Activated CD4-positive, alpha-beta T cell treated with anti-CD3 and anti-CD28 coated beads, Interleukin-2, Interleukin-4, amounts not matched to agents 100 ng/mL and 50 ng/mL, durations not matched to agents 16 hours and 8 hours (primary cell): ENCODE measurements at regions not wholly inside any gene's neighbourhood (a gene's known extent, or its start where the extent isn't known, plus 50 kb on each side); places are given as distances from the start of the nearest gene placed in this dataset.

Source experiments
- DNase-seq: peaks from one replicate; pipeline ENCODE4 v3.0.0-alpha.2; 2020; ENCODE audit warnings: low spot score

DNA sequence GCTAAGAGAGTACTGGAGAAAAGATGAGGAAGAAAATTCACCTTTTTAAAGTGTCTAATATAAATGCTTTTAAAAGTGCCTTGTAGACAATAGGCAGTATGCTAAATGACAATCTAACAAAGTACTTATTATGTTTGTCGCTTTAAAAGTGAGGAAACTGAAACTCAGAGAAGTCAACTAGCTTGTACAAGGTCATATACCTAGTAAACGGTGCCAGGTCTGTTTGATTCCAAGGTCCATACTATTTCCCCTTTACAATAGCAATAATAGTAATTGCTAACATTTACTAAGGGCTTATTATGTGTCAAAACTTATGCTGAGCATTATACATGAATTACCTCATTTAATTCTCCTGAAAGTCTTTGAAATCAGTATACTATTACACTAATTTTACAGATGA, 328.6 kb upstream of the SLC24A2 start:
- DNase-seq = no peak

DNA sequence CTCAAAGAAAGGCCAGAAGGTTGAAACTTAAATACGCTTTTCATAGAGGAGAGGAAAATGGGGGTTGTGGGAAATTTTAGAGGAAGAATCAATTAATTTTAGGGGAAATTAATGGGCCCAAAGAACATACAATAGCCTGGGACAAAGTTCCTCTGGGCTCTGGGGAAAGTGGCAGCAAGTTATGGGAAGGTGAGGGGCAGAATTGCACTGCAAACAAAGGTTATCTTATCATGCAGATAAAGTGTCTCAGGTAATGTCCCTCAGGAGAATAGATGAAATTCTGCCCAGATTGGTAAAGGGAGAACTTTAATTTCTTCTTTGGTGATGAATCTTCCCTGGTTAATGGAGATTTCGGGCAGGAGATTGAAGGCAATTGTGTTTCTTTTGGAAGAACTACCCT, 326.1 kb upstream of the SLC24A2 start:
- DNase-seq = no peak

DNA sequence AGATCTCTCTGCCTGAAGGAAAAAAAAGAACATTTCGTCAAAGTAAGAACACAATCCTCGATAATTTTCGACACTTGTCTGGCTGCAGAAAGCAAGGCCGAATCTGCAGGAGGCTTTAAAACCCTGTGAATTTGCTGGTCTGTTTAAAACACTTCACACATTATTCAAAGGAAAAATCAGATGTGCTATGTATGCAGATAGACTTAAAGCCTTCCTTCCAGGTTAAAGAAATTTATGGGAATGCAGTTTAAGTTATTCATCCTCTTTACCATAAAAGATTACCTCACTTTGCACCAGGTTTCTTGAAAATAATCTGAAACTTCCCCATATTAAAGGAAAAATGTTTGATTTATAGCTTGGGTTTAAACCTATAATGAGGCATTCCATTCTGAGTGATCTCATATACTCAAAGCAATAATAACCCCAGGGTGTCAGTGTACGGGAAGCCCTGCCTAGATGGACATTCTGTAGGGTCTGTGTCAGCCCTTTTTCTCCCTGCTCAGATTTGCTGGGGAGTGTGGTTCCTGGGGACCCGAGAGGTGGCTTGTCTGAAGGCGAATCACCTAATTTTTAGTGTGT, 323.5 kb upstream of the SLC24A2 start:
- DNase-seq = no peak

DNA sequence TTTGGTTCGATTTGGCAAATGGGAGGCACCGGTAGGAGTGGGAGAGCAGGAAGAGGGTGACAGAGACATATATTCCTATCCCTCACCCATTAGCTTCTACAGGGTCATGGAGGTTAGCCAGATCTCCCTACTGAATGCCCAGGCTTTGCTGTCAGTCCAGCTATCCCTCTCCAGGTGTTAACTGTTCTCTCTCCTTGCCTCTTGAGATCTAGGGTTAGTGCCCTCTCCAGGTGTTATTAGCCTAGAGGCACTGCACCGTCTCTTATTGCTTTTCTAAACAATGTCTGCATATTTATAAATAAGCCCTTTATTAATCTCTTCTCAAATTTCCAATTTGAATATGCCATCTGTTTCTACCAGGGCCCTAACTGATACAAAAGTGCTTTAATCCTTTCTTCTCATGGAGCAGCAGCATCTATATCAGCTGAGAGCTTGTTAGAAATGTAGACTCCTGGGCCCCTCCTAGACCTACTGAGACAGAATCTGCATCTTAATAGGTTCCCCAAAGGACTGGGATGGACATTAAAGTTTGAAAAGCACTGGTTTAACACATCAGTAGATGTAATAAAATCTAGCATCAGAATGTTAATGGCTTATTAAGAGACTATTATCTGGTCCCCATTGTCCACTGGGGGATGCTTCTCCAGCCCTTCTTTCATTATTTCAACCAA, 322.5 kb upstream of the SLC24A2 start:
- no peak for DNase-seq

DNA sequence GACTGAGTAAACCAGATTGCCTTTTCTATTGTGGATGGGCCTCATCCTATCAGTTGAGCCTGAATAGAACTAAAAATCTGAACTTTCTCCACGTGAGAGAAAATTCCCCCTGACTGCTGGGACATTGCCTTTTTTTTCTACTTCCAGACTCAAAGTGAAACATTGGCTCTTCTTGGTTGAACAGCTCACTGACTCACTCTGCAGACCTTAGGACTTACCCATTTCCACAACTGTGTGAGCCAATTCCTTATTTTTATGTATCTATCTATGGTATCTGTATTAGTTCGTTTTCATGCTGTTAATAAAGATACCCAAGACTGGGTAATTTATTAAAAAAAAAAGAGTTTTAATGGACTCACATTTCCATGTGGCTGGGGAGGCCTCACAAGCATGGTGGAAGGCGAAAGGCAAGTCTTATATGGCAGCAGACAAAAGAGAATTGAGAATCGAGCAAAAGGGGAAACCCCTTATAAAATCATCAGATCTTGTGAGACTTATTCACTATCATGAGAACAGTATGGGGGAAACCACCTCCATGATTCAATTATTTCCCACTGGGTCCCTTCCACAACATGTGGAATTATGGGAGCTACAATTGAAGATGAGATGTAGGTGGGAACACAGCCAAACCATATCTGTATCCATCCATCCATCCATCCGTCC, 306.7 kb upstream of the SLC24A2 start:
- no peak for DNase-seq

DNA sequence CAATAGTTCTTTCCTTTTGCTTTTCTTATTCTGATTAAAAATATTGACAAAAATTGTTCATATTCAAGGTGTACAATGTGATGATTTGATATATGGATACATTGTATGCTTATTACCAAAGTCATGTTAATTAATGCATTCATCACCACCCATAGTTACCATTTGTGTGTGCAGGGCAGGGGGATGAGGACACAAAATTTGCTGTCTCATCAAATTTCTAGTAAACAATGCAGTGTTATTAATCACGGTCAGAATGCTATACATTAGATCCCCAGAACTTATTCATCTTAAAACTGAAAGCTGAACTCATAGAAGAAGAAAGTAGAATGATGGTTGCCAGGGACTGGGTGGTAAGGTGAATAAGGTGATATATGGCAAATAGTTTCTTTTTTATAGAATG, 303.7 kb upstream of the SLC24A2 start:
- DNase-seq = no peak

DNA sequence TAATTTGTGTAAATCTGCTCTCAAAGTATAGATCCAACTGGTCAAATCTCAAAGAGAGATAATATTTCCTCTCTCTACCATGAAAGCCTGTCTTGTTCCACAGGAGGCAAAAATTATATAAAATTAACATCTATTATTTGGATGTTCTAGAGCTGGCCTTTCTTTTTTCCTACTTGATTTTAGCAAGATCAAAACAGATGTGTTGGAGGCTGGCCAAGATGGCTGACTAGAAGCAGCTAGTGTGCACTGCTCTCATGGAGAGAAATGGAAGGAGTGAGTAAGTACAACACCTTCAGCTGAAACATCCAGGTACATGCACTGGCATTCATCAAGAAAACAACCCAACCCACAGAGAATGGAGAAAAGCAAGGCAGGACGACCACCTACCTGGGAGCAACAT, 298.6 kb upstream of the SLC24A2 start:
- DNase-seq = no peak

DNA sequence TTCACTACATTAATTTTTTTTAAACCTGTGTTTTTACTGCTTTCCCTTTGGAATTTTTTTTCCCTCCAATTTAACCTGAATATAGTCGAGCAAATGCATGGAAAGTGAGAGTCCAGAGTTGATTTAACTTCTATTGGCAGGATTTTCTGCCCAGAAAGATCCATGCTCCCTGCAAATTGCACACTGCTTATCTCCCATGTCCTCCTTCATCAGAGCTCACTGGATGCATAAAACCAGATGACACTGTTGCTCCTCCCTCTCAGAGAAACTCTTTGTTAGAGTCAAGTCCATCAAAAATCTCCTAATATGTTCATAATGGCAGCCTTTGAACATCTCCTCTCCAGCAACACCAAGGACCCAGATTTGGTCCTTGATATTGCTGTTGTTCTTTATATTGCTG, 297.0 kb upstream of the SLC24A2 start:
- DNase-seq = no peak

DNA sequence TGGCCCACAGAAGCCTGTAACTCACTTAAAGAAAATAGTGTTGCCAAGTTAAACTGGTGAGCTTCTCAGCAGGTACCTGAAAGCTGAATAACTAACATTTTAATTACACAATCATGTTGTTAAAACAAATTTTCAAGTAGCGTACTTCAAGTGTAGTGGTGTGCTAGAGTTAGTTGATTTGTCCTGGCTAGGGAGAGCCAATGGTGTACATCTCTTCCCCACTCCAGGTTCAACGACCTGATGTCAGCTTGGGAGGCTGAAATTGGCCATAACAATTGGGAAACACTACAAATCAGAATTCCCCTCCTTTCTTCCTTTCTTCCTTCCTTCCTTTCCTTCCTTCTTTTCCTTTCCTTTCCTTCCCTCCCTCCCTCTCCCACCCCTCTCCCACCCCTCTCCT, 295.3 kb upstream of the SLC24A2 start:
- DNase-seq = no peak

DNA sequence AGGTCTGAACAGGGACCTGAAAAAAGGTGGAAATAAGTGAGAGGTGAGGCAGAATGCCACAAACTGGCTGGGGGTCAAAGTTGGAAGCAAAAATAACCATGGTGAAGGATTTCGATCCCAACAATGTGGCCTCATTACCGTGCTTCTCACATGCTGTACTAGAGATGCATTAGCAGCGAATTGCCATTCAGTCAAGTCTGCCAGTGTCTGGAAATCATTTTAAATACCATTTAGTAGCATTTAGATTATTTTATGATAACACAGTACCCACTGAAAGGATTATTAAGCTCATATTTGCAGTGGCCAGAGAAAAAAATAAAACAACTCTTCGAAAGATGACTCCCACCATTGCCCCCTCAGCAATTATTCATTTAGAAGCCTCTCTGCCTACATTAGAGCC, 294.6 kb upstream of the SLC24A2 start:
- no peak for DNase-seq

DNA sequence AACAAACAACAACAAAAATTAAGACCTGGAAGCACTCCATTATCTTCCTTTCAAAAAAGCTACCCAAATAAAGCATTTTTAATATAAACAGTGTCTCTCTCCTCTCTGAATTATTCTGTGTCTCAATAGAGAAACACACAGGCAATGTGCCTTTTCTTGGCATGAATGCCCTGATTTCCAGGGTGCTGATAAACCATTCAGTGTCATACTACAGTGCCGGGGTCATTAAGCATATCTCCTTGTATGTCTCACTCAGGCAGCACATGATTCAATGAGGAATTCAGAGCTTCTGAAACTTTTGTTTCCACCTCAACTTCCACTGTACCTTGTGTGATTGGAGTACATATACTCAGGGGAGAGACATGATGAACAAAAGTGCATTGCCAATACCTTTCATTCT, 294.0 kb upstream of the SLC24A2 start:
- no peak for DNase-seq

DNA sequence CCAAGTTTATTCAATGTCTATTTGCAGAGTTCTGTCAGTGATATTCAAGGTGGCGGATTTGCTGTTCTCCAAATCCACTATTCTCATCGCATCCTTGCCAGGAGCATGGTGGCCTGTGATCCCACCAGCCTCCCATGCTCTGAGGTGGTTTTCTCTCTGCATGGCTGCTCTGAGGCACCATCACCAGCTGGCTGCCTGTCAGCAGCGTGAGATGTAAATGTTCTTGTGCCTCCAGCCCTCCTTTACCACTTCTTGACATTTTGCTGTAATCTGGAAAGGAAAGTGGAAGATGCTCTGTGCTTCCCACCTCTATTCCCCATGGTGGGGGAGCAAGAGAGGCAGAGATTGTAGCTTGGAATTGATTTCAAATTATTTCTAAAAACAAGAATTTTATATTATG, 293.6 kb upstream of the SLC24A2 start:
- DNase-seq = no peak

DNA sequence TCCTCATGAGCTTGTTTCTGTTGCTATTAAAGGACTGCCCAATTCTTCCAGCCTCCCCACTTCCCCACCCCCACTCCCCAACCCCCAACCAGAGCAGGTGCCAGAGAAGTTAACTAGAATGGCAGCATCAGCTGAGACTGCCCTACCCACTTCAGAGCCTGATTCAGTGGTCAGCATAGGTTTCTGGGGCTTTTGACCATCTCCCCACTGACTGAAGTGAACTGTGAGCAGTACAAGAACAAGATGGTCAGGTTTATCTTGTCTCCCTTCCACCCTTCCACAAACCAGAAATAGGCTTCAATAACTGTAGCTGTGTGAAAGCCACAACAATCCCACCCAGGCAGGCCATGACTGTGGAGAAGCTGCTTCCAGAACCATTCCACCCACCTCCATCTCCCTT, 289.4 kb upstream of the SLC24A2 start:
- no peak for DNase-seq

DNA sequence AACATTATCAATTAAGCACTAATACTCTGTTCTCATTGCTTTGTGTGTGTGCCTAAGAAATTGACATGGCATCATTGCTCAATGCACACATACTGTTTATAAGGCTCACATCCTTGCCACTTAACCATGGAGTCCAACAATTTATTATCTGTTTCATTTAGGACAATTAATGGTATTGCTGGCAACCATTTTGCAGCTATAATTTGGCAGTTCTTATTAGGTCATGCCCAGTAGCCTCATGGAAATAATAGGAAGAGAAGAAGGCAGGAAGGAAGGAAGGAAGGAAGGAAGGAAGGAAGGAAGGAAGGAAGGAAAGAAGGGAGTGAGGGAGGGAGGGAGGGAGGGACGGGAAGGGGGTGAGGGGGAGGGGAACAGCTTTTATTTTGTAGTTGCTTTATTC, 285.5 kb upstream of the SLC24A2 start:
- DNase-seq = no peak

DNA sequence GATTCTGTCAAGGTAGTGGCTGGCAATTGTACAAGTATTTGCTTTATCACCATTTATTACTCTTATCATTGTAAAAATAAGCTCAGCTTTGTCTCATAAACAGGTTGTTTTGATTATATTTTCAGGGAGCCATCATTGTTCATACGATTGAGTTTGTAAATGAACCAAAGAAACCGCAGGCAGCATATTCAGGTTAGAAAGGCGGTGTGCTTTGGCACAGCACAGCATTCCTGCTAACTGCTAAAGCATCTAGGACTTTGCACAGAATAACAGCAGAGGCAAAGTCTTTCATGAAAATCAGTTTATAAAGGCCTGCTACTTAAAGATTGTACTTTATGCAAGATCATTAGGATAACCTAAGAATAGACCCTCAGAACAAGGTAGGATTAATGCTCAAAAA, 281.5 kb upstream of the SLC24A2 start:
- no peak for DNase-seq

DNA sequence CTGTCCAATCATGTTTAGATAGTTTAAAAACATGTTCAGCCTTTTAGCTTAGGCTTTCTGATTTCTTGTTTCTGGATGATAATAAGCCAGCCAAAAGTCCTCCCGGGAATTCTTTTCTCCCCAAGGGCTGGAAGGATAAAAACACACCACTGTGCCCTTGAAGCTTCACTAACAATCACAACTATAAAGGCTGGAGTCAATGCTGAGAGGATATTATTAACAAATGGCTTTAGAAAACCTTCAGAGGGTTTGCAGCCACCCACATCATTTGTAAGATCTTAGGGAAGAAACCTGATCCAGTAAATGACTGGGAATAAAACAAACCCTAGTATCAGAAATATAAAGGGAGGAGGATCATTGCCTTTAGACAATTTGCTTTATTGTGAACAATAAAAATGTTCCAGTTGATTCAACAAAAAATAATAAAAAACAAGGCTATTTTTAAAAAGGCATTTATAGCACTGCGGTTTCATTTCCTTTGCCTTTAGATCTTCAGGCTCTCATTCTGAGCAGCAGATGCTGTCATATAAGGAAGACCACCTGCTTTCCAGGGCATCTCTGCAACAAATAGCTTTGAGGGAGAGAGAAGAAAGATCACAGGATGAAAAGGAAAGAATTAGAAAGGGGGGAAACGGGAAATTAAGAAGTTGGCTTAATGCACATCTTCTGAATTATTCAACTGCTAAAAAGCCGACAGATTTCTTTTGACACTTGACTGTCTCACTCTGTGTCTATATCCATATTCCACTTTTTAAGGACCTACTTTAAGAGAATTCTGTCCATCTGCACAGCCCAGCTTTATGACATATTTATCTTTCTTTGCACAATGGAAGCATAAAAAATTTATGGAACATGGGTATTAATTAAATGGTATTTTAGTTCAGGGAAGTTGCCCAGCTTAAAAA, 277.2 kb upstream of the SLC24A2 start:
- DNase-seq = no peak

DNA sequence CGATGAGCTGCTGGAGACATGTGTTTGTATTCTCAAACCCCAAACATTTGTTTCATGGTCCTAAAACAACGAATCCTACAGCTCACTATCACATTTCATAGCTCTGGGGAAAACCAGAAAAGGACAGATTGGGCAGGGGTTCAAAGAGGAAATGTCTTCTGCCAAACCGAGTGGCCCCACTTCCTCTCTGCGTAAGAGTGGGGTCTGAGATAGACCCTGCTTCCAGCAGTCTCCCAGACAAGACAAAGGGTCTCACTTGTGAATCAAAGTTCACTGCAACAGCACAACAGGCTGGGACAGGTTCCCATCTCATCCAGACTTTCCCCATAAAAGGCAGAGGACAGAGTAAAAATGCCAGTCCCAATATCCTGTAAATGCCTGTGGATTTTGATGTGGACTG, 276.2 kb upstream of the SLC24A2 start:
- no peak for DNase-seq

DNA sequence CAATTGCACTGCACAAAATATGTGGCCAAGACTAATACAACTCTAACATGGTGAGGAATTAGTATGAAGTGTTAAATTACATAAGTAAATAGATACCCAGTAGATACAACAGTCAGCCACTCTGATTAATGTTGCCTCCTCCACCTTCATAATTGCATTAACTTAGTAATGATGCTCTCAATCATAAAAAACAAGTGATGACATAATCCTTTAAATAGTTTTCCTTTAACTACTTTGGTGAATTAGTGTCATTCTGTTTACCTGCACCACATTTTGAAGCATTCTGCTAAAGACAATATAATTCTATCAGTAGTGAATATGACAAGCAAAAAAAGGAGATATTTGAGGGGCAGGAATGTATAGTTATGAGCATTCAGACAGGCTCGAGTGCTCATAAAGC, 265.9 kb upstream of the SLC24A2 start:
- no peak for DNase-seq

DNA sequence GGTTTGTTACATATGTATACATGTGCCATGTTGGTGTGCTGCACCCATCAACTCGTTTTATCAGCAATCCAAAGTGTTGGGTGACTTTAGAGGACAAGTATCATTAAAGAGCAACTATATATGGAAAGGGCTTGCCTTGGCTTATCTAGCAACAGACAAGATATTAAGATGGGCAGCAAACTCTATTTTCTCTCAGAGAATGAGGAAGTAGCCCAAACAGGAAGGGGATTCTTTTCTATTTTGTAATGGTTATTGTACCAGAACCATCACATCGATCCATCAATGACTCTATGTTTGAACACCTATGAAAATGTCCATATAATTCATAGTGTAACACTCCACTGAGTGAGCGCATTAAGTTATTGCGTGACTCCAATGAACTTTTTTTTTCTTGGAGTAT, 260.1 kb upstream of the SLC24A2 start:
- DNase-seq = no peak

DNA sequence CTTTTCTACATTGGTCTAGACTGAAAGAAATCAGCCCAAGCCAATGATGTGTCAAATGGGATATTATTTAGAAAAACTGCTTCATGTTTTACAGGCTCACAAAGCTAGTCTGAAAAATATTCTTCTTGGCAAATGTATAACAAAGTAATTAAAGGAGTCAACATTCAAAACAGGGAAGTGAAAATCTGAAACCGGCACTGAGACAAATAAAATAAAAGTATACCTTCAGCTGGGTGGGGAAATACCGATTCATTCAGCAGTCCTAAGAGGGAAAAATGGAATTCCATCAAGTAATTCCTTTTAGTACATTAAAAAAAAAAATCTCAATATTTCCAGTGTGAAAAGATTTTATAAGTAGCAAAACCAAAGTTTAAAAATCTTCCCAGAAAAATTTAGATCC, 259.6 kb upstream of the SLC24A2 start:
- no peak for DNase-seq

DNA sequence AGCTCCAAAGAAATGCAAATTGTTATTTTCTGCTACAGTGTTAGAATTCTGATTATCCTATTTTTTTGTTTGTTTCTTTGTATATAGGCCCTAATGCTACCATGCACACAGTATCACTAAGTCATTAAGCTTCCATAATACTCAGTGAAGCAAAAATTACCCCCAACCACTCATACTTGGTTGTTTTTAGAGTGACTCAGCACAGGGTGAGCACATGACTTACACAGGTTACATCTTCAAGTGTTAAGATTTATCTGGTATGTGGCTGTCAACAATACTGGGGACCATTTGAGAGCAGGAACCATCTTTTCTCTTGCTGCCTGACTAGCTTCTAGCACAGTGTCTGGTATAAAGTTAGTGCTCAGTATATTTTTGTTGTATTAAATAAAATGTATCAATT, 255.8 kb upstream of the SLC24A2 start:
- DNase-seq = no peak

DNA sequence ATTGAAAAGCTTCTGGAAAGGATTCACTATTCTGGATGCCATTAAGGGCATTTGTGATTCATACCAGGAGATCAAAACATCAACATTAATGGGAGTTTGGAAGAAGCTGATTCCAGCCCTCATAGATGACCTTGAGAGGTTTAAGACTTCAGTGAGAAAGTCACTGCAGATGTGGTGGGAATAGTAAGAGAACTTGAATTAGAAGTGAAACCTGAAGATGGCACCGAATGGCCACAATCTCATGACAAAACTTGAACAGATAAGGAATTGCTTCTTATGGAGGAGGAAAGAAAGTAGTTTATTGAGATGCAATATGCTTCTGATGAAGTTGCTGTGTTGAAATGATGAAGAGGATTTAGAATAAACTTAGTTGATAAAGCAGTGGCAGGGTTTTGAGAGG, 254.6 kb upstream of the SLC24A2 start:
- no peak for DNase-seq

DNA sequence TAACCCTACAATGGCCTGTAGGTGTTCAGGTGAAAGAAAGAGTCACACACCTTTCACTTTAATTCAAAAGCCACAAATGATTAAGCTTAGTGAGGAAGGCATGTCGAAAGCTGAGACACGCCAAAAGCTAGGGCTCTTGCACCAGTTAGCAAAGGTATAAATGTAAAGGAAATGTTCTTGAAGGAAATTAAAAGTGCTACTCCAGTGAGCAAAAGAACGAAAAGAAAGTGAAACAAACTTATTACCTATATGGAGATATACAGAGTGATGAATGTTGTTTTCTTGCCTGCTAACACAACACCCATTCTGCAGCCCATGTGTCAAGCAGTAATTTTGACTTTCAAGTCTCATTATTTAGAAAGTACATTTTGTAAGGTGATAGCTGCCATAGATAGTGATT, 254.2 kb upstream of the SLC24A2 start:
- peak; percentile 16 for DNase-seq
